ENCODE measurements at regions not wholly inside any gene's neighbourhood (a gene's known extent, or its start where the extent isn't known, plus 50 kb on each side); places are given as distances from the start of the nearest gene placed in this dataset.
"Not testable (repeated sequence)": the region's sequence is repeated elsewhere in the genome, so short reads cannot be mapped to it uniquely, and the experiment has no call there.

GRCh38 chr2:208984376-208985090, 439.3 kb upstream of the MAP2 start:
- TF ChIP-seq CTCF (IDR thresholded peaks at IDR 0.05; ENCODE audit: low read depth, low read length, missing control alignments): no peak
- no peak overlapping the region for H3K4me3 ChIP-seq (ENCODE audit: low read depth, low read length)
- DNase-seq (ENCODE audit: low read depth): no peak

GRCh38 chr2:208985644-208986043, 438.2 kb upstream of the MAP2 start:
- no peak overlapping the region for H3K4me3 ChIP-seq (ENCODE audit: low read depth, low read length)
- TF ChIP-seq CTCF (IDR thresholded peaks at IDR 0.05; ENCODE audit: low read depth, low read length, missing control alignments): no peak
- no peak for DNase-seq (ENCODE audit: low read depth)

GRCh38 chr2:208990716-208991115, 433.1 kb upstream of the MAP2 start:
- no peak overlapping the region for H3K4me3 ChIP-seq (ENCODE audit: low read depth, low read length)
- no peak for TF ChIP-seq CTCF (IDR thresholded peaks at IDR 0.05; ENCODE audit: low read depth, low read length, missing control alignments)
- no peak for DNase-seq (ENCODE audit: low read depth)

GRCh38 chr2:208999911-209000310, 423.9 kb upstream of the MAP2 start:
- TF ChIP-seq CTCF (IDR thresholded peaks at IDR 0.05; ENCODE audit: low read depth, low read length, missing control alignments): no peak
- no peak for DNase-seq (ENCODE audit: low read depth)
- H3K4me3 ChIP-seq (ENCODE audit: low read depth, low read length): no peak overlapping the region

GRCh38 chr2:209002054-209002453, 421.8 kb upstream of the MAP2 start:
- no peak overlapping the region for H3K4me3 ChIP-seq (ENCODE audit: low read depth, low read length)
- TF ChIP-seq CTCF (IDR thresholded peaks at IDR 0.05; ENCODE audit: low read depth, low read length, missing control alignments): no peak
- no peak for DNase-seq (ENCODE audit: low read depth)

- TF ChIP-seq CTCF (IDR thresholded peaks at IDR 0.05; ENCODE audit: low read depth, low read length, missing control alignments): no peak
- no peak overlapping the region for H3K4me3 ChIP-seq (ENCODE audit: low read depth, low read length)
- no peak for DNase-seq (ENCODE audit: low read depth)
These were observed 418.5 kb upstream of the MAP2 start for GRCh38 chr2:209005371-209005770.

- no peak for TF ChIP-seq CTCF (IDR thresholded peaks at IDR 0.05; ENCODE audit: low read depth, low read length, missing control alignments)
- no peak overlapping the region for H3K4me3 ChIP-seq (ENCODE audit: low read depth, low read length)
- no peak for DNase-seq (ENCODE audit: low read depth)
These were observed 415.1 kb upstream of the MAP2 start for GRCh38 chr2:209008636-209009287.

GRCh38 chr2:209018633-209019032, 405.2 kb upstream of the MAP2 start:
- DNase-seq (ENCODE audit: low read depth); H3K4me3 ChIP-seq (ENCODE audit: low read depth, low read length): not testable (repeated sequence)
